Mucosa of stomach (tissue), 1 donor: ENCODE measurements at regions not wholly inside any gene's neighbourhood (a gene's known extent, or its start where the extent isn't known, plus 50 kb on each side); places are given as distances from the start of the nearest gene placed in this dataset.

Experiments used
- H3K27me3 ChIP-seq: one replicate; pipeline ENCODE4 v1.7.0; 2013; ENCODE audit warnings: mild to moderate bottlenecking, low read length; ENCODE audit not compliant: control insufficient read depth, insufficient read depth
- H3K36me3 ChIP-seq: one replicate; pipeline ENCODE4 v1.7.0; 2013; ENCODE audit warnings: low read length; ENCODE audit not compliant: control insufficient read depth, insufficient read depth
- H3K4me1 ChIP-seq: one replicate; pipeline ENCODE4 v1.7.0; 2013; ENCODE audit warnings: mild to moderate bottlenecking, low read length; ENCODE audit not compliant: control insufficient read depth, insufficient read depth
- H3K4me3 ChIP-seq: one replicate; pipeline ENCODE4 v1.7.0; 2013; ENCODE audit warnings: low read length
- H3K9ac ChIP-seq: one replicate; pipeline ENCODE4 v1.7.0; 2013; ENCODE audit warnings: mild to moderate bottlenecking, low read length, moderate library complexity
- H3K9me3 ChIP-seq: one replicate; pipeline ENCODE4 v1.7.0; 2013; ENCODE audit warnings: mild to moderate bottlenecking, low read length, moderate library complexity; ENCODE audit not compliant: control insufficient read depth
- donor health status: Pancreatic carcinoma.

DNA sequence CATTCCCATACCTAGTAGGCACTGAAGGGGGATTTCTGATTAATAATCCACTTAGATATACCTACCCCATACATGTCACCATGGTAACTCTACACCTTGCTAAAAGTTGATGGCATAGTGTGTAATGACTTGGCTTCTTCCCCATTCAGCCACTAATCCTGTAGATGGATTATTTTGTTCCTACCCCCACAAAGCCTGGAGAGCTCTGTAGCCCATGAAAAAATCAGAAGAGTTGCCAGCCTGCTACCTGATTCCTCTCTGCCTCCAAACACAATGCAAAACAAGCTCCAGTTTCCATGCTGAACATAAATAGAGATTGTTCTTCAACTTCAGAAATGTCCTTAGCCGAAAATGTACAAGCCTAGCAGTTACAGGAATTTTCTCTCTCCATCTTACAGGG lies 98.9 kb upstream of the PFN2 start:
- H3K36me3 ChIP-seq: no peaks in the 10 kb centered on the region
- no peaks in the 10 kb centered on the region for H3K9me3 ChIP-seq
- H3K9ac ChIP-seq: no peak overlapping the region
- no peaks in the 10 kb centered on the region for H3K4me1 ChIP-seq
- H3K27me3 ChIP-seq: peaks cover 6% of the 10 kb centered on the region
- H3K4me3 ChIP-seq: no peak overlapping the region

DNA sequence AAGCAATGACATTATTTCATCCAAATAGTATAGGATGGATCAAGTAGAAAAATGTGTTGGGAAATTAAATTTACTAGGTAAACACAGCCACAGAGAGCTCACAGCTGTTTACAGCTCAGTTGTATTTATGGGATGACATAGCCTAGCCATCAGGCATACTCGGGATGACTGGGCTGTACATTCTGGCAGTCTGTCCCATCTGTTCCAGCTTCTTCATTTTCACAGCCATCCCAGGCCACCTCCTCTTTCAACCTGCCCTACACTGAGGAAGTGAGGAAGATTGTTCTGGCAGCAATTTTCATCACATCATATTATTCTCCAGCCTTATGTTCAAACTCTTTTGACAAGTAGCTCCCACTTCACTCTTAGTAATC lies 98.4 kb upstream of the PFN2 start:
- Histone ChIP-seq H3K4me3 (no peak overlapping the region), H3K27me3 (peaks cover 6% of the 10 kb centered on the region), H3K4me1 (no peaks in the 10 kb centered on the region), H3K36me3 (no peaks in the 10 kb centered on the region), H3K9me3 (no peaks in the 10 kb centered on the region), H3K9ac (no peak overlapping the region)

DNA sequence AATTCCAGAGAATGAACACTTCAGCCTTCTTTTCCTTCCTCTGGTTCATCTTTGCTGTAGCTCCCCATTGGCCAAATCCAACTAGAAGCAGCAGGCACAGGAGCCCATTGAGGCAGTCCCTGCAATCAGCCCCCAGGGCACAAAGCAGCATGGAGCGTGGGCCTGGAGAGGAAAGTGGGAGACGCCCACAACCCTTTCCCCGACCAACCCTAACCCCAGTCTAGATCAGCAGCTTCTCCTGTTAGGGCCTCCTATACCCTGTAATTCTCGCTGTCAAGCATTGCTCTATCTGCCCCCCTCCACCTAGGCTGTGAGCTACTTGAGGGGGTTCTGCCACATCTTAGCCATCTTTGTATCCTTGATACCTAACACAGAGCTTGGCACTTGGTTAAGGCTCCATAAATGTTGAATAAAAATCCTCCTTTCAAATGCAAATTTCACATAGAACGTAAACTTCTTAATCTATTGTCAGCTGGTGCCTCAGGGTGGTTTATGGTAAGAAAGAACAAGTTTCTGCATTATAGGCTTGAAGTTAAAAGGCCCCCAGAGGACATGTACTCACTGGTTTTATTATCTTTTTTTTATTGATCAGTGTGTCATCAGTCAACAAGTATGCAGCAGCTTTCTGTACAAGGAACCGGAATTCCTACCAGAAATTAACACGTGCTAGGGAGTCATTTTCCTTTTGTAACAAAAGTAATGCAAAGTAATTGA lies 97.9 kb upstream of the PFN2 start:
- Histone ChIP-seq H3K36me3 (no peaks in the 10 kb centered on the region), H3K9ac (no peak overlapping the region), H3K4me1 (no peaks in the 10 kb centered on the region), H3K27me3 (peaks cover 6% of the 10 kb centered on the region), H3K4me3 (no peak overlapping the region), H3K9me3 (no peaks in the 10 kb centered on the region)

DNA sequence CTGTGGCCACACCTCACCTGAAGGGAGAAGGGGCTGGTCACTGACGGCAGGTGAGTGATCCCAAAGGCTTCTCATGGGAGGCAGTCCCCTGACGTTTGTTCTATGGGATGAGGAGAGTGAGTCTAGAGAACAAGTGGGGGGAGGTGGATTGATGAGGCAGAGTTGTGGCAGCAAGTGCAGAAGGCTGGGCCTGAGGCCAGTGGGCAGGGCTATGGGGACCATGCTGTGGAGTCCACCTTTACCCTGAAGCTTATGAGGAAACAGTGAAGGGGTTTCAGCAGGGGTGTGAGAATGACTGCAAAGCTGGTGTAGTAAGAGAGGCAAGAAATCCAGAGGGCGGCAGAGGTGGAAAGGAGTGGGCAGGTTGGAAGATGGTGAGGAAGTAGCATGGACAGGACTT lies 96.9 kb upstream of the PFN2 start:
- Histone ChIP-seq H3K27me3 (peaks cover 6% of the 10 kb centered on the region), H3K9ac (no peak overlapping the region), H3K4me3 (no peak overlapping the region), H3K4me1 (no peaks in the 10 kb centered on the region), H3K36me3 (no peaks in the 10 kb centered on the region), H3K9me3 (no peaks in the 10 kb centered on the region)

DNA sequence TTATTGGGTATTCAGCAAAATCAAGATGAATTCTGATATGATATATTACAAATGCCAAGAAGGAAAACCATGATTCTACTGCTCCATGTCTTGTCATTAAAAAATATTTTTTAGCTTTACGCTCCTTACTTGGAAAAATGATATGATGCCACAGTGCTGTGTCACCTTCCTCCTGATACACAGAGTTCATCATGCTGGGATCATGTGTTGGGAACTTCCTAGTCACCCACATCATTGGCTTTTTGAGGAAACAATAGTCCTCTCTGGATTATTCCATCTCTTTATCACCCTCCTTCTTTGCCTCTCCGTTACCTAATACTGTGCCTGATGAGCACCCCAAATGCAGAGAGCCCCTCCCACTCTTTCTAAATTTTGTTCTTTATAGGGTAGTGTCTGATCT lies 94.3 kb upstream of the PFN2 start:
- Histone ChIP-seq H3K9ac (no peak overlapping the region), H3K9me3 (no peaks in the 10 kb centered on the region), H3K36me3 (no peaks in the 10 kb centered on the region), H3K4me1 (no peaks in the 10 kb centered on the region), H3K27me3 (peaks cover under 1% of the 10 kb centered on the region), H3K4me3 (no peak overlapping the region)

DNA sequence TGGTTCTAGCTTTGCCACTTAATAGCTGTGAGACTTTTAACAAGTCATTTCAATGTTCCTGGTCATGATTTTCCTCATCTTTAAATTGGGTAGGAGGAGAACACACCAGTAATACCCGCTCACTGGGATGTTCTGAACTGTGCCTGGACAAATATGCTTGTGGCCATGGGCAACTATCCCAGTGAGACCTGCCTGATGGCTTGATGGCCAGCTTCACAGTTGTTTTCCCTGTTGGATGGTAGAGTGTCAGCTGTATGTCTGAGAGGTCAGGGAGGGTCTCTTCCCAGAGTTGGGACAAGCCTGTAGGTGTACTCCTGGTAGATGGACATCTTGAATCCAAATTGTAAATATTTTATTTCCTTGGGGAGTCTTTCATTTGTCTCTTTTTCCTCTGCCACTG lies 92.5 kb upstream of the PFN2 start:
- no peaks in the 10 kb centered on the region for H3K9me3 ChIP-seq
- H3K27me3 ChIP-seq: no peaks in the 10 kb centered on the region
- H3K9ac ChIP-seq: peak overlapping the region; percentile 2
- no peaks in the 10 kb centered on the region for H3K36me3 ChIP-seq
- H3K4me1 ChIP-seq: no peaks in the 10 kb centered on the region
- H3K4me3 ChIP-seq: no peak overlapping the region

DNA sequence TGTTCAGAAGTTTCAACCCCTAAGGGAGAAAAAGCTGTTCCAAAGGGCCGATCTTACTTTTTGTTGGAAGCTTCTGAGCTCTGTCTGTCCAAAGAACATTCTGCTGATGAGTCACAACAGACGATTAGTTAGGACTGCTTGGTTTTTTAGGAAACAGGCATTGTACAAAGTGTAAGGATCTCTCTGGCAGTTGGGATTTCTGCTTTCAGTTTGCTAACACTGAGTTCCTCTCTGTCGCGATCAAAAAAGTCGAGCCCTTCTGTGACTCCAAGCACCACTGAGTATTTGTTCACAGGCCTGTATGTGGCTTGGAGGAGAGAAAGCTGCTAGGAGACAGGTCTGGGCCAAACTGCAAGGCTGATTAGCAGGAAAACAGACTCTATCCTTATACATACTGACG lies 91.8 kb upstream of the PFN2 start:
- Histone ChIP-seq H3K9me3 (no peaks in the 10 kb centered on the region), H3K4me1 (no peaks in the 10 kb centered on the region), H3K9ac (peak overlapping the region; percentile 2), H3K27me3 (no peaks in the 10 kb centered on the region), H3K36me3 (no peaks in the 10 kb centered on the region), H3K4me3 (no peak overlapping the region)

DNA sequence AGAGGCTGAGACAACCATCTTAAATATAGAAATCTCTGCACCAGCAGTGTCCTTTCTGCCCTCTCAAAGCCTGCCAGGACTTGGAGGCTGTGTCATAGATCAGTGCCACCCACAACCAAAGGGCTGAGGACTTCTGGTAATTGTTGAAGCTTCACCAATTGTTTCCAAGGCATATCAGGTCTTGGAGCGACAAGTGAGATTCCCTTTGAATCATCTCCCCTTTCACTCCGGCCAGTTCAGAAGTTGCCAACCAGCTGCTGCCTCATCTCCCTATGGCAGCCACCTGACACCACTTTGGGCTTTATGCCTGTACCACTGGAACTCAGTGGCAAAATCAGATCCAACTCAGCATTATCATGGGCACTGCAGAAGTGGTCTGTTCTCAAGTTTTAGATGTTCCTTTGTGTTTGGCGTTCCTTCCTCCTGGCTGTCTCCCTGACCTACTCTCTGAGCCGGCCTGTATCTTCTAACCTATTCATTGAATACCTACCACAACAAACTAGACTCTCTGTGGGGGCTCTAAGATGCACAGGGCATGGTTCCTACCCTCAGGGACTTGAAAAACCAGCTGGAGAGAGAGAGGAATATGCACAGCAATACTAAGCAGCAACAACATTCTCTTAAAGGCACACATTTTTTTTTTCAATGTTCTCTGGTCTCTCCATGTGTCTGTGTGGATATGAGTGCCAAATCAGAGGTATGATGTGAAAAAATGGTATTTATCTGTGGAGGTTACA lies 90.8 kb upstream of the PFN2 start:
- Histone ChIP-seq H3K36me3 (no peaks in the 10 kb centered on the region), H3K9ac (no peak overlapping the region), H3K4me3 (no peak overlapping the region), H3K4me1 (no peaks in the 10 kb centered on the region), H3K27me3 (no peaks in the 10 kb centered on the region), H3K9me3 (no peaks in the 10 kb centered on the region)

DNA sequence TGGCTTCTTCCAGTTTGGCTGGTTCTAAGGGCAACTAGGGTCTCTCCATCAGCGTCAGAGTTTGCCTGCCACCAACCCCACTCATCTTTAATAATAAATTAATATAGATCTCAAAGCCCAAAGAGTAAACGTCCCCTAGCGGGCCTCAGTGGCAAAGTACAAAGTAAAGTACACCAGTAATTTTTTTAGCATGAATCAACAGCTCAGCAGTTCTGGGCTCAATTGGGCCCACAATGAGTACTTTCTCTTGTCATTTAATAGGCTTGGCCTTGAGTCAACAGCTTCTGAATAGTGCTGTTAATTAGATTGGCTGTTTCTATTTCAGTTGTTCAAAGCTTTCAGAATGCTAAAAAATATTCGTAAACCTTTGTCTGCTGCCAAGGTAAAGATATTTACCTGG lies 89.0 kb upstream of the PFN2 start:
- no peak overlapping the region for H3K9ac ChIP-seq
- no peaks in the 10 kb centered on the region for H3K36me3 ChIP-seq
- no peak overlapping the region for H3K4me3 ChIP-seq
- H3K27me3 ChIP-seq: no peaks in the 10 kb centered on the region
- H3K4me1 ChIP-seq: no peaks in the 10 kb centered on the region
- no peaks in the 10 kb centered on the region for H3K9me3 ChIP-seq

DNA sequence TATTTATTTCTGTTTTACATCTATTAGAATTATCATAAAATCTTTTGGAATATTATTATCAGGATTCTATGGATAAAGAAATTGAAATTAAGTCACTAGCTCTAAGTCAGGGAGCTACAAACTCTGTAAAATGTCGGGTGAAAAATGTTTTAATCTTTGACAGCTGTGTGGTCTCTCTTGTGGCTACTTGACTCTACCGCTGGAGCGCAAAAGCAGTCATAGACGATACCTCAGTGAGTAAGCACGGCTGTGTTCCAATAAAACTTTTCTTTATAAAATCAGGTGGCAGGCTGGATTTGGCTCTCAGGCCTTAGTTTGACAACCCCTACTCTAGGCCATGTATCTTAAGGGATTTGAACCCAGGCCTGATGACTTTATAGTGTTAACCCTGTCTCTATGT lies 88.5 kb upstream of the PFN2 start:
- no peaks in the 10 kb centered on the region for H3K4me1 ChIP-seq

DNA sequence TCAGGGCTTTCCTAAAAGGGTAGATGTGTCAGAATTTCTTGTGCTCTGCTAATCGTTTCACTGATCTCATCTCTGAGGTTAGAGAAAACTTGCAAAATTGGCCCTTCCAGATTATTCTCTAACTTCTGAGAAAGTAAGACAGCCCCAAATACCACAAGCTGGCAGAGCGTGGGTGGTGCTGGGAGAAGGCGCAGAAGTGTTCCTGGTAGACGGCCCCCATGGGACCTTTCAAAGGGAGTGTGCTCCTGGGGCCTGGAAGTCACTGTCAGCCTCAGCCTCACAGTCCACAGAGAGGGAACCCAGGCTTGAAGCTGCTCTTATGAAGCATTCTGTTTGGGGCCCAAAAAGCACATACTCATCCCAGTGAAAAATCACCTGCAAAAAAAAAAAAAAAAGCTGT lies 86.5 kb upstream of the PFN2 start:
- H3K9ac ChIP-seq: no peak overlapping the region
- H3K27me3 ChIP-seq: no peaks in the 10 kb centered on the region
- no peaks in the 10 kb centered on the region for H3K4me1 ChIP-seq
- H3K36me3 ChIP-seq: no peaks in the 10 kb centered on the region
- H3K4me3 ChIP-seq: no peak overlapping the region
- no peaks in the 10 kb centered on the region for H3K9me3 ChIP-seq

More for the DNA sequence above, 88.5 kb upstream of the PFN2 start:
- no peaks in the 10 kb centered on the region for H3K9me3 ChIP-seq
- no peaks in the 10 kb centered on the region for H3K27me3 ChIP-seq
- H3K36me3 ChIP-seq: no peaks in the 10 kb centered on the region
- H3K9ac ChIP-seq: no peak overlapping the region
- H3K4me3 ChIP-seq: no peak overlapping the region

DNA sequence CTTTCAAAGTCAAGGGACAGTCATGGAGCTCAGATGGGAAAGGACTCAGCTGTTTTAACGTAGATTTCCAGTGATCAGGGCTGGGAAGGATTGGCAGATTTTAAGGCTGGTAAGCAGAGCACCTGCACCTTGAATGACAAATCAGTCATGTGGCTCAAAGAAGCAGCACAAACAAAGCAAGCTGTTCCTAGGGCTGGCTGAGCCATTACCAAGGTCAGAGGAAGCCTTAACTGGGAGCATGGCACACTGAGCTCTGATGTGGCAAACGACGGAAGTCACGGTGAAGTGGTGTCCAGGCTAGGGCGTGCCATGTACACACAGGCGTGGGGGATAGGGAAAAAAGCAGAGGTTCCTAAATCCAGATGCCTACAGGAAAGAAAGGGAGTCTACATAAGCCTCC lies 84.6 kb upstream of the PFN2 start:
- Histone ChIP-seq H3K27me3 (no peaks in the 10 kb centered on the region), H3K4me1 (no peaks in the 10 kb centered on the region), H3K9ac (no peak overlapping the region), H3K36me3 (no peaks in the 10 kb centered on the region), H3K4me3 (no peak overlapping the region), H3K9me3 (no peaks in the 10 kb centered on the region)
